ENCODE measurements at regions not wholly inside any gene's neighbourhood (a gene's known extent, or its start where the extent isn't known, plus 50 kb on each side); places are given as distances from the start of the nearest gene placed in this dataset.

GRCh38 chr1:57983441-57983840 is 559.6 kb upstream of the DAB1 start:
- no peak for TF ChIP-seq TCF4 (CRISPR knock-in tag; IDR thresholded peaks at IDR 0.05; ENCODE audit: borderline replicate concordance)
- TF ChIP-seq, protein P1, sequence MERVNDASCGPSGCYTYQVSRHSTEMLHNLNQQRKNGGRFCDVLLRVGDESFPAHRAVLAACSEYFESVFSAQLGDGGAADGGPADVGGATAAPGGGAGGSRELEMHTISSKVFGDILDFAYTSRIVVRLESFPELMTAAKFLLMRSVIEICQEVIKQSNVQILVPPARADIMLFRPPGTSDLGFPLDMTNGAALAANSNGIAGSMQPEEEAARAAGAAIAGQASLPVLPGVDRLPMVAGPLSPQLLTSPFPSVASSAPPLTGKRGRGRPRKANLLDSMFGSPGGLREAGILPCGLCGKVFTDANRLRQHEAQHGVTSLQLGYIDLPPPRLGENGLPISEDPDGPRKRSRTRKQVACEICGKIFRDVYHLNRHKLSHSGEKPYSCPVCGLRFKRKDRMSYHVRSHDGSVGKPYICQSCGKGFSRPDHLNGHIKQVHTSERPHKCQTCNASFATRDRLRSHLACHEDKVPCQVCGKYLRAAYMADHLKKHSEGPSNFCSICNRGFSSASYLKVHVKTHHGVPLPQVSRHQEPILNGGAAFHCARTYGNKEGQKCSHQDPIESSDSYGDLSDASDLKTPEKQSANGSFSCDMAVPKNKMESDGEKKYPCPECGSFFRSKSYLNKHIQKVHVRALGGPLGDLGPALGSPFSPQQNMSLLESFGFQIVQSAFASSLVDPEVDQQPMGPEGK (CRISPR knock-in tag; IDR thresholded peaks at IDR 0.05; ENCODE audit: borderline replicate concordance): no peak
- no peak for TF ChIP-seq ZNF70 (CRISPR knock-in tag; IDR thresholded peaks at IDR 0.05)
- TF ChIP-seq ZFP30 (CRISPR knock-in tag; IDR thresholded peaks at IDR 0.05): no peak
- TF ChIP-seq ZNF565 (CRISPR knock-in tag; conservative IDR thresholded peaks at IDR 0.05; ENCODE audit: low read depth): no peak
